H1 (cell line): ENCODE measurements at regions not wholly inside any gene's neighbourhood (a gene's known extent, or its start where the extent isn't known, plus 50 kb on each side); places are given as distances from the start of the nearest gene placed in this dataset.

Experiments
- BACH1 ChIP-seq: IDR thresholded peaks from 2 replicates; pipeline ENCODE4 v1.6.1; 2012; ENCODE audit warnings: low read length, improper control_type of control experiment
- CHD1 ChIP-seq: IDR thresholded peaks from 2 replicates; pipeline ENCODE4 v1.6.1; 2012; ENCODE audit warnings: low read depth, low read length, improper control_type of control experiment
- CREB1 ChIP-seq: IDR thresholded peaks from 2 replicates; pipeline ENCODE4 v1.6.1; 2012; ENCODE audit warnings: inconsistent platforms
- CTBP2 ChIP-seq: IDR thresholded peaks from 2 replicates; pipeline ENCODE4 v1.7.0; 2011; ENCODE audit warnings: borderline replicate concordance, mild to moderate bottlenecking, moderate library complexity, mixed read lengths, low read length; ENCODE audit not compliant: insufficient read depth, insufficient read length
- EGR1 ChIP-seq: IDR thresholded peaks from 2 replicates; pipeline ENCODE4 v1.6.1; 2011; ENCODE audit warnings: low read depth, low read length, borderline replicate concordance
- FOSL1 ChIP-seq: IDR thresholded peaks from 2 replicates; pipeline ENCODE4 v1.6.1; 2011; ENCODE audit warnings: mild to moderate bottlenecking, low read depth, low read length, moderate library complexity; ENCODE audit not compliant: insufficient read depth
- RFX5 ChIP-seq: IDR thresholded peaks from 2 replicates; pipeline ENCODE4 v1.6.1; 2011; ENCODE audit warnings: low read depth, low read length, improper control_type of control experiment, borderline replicate concordance
- RNF2 ChIP-seq: fragments of 200-900, 300-1000 bp; sonication (generic); IDR thresholded peaks from 2 replicates; pipeline ENCODE4 v1.7.1; 2016; ENCODE audit warnings: borderline replicate concordance, low read depth, mild to moderate bottlenecking, antibody characterized with exemption, low read length; ENCODE audit not compliant: poor library complexity, severe bottlenecking; ENCODE audit errors: missing control alignments
- SUZ12 ChIP-seq: fragments of 200-600 bp; sonication (generic); IDR thresholded peaks from 2 replicates; pipeline ENCODE4 v1.6.1; 2012; ENCODE audit warnings: mild to moderate bottlenecking, inconsistent platforms, low read length, moderate library complexity, mixed read lengths
- TBP ChIP-seq: IDR thresholded peaks from 2 replicates; pipeline ENCODE4 v1.6.1; 2011; ENCODE audit warnings: low read depth, low read length, improper control_type of control experiment
- TCF12 ChIP-seq: IDR thresholded peaks from 2 replicates; pipeline ENCODE4 v1.6.1; 2011; ENCODE audit warnings: low read depth, mild to moderate bottlenecking, low read length
- YY1 ChIP-seq: IDR thresholded peaks from 2 replicates; pipeline ENCODE4 v1.6.1; 2011; ENCODE audit warnings: low read depth, mild to moderate bottlenecking, low read length
- TF ChIP-seq, protein P1 (sequence below): fragments of 300-600 bp; sonication (generic); IDR thresholded peaks from 2 replicates; pipeline ENCODE4 v1.7.1; 2012; ENCODE audit warnings: low read length, moderate library complexity, mild to moderate bottlenecking, inconsistent platforms; ENCODE audit not compliant: insufficient replicate concordance

DNA sequence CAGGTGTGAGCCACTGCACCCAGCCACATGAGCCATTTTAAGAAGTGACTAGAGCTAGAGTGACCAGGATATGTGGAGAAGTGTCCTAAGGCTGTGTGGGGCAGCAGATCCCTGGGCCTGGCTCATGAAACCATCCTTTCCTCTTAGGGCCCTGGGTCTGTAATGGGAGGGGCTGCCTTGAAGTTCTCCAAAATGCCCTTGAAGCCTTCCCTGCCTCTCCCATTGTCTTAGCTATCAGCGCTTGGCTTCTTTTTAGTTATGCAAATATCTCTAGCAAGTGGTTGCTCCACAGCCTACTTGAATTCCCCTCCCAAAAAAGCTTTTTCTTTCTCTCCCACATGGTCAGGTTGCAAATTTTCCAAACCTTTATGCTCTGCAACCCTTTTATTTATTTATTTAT is 112.4 kb upstream of the SPATA16 start (continued):
- TF ChIP-seq, protein P1, sequence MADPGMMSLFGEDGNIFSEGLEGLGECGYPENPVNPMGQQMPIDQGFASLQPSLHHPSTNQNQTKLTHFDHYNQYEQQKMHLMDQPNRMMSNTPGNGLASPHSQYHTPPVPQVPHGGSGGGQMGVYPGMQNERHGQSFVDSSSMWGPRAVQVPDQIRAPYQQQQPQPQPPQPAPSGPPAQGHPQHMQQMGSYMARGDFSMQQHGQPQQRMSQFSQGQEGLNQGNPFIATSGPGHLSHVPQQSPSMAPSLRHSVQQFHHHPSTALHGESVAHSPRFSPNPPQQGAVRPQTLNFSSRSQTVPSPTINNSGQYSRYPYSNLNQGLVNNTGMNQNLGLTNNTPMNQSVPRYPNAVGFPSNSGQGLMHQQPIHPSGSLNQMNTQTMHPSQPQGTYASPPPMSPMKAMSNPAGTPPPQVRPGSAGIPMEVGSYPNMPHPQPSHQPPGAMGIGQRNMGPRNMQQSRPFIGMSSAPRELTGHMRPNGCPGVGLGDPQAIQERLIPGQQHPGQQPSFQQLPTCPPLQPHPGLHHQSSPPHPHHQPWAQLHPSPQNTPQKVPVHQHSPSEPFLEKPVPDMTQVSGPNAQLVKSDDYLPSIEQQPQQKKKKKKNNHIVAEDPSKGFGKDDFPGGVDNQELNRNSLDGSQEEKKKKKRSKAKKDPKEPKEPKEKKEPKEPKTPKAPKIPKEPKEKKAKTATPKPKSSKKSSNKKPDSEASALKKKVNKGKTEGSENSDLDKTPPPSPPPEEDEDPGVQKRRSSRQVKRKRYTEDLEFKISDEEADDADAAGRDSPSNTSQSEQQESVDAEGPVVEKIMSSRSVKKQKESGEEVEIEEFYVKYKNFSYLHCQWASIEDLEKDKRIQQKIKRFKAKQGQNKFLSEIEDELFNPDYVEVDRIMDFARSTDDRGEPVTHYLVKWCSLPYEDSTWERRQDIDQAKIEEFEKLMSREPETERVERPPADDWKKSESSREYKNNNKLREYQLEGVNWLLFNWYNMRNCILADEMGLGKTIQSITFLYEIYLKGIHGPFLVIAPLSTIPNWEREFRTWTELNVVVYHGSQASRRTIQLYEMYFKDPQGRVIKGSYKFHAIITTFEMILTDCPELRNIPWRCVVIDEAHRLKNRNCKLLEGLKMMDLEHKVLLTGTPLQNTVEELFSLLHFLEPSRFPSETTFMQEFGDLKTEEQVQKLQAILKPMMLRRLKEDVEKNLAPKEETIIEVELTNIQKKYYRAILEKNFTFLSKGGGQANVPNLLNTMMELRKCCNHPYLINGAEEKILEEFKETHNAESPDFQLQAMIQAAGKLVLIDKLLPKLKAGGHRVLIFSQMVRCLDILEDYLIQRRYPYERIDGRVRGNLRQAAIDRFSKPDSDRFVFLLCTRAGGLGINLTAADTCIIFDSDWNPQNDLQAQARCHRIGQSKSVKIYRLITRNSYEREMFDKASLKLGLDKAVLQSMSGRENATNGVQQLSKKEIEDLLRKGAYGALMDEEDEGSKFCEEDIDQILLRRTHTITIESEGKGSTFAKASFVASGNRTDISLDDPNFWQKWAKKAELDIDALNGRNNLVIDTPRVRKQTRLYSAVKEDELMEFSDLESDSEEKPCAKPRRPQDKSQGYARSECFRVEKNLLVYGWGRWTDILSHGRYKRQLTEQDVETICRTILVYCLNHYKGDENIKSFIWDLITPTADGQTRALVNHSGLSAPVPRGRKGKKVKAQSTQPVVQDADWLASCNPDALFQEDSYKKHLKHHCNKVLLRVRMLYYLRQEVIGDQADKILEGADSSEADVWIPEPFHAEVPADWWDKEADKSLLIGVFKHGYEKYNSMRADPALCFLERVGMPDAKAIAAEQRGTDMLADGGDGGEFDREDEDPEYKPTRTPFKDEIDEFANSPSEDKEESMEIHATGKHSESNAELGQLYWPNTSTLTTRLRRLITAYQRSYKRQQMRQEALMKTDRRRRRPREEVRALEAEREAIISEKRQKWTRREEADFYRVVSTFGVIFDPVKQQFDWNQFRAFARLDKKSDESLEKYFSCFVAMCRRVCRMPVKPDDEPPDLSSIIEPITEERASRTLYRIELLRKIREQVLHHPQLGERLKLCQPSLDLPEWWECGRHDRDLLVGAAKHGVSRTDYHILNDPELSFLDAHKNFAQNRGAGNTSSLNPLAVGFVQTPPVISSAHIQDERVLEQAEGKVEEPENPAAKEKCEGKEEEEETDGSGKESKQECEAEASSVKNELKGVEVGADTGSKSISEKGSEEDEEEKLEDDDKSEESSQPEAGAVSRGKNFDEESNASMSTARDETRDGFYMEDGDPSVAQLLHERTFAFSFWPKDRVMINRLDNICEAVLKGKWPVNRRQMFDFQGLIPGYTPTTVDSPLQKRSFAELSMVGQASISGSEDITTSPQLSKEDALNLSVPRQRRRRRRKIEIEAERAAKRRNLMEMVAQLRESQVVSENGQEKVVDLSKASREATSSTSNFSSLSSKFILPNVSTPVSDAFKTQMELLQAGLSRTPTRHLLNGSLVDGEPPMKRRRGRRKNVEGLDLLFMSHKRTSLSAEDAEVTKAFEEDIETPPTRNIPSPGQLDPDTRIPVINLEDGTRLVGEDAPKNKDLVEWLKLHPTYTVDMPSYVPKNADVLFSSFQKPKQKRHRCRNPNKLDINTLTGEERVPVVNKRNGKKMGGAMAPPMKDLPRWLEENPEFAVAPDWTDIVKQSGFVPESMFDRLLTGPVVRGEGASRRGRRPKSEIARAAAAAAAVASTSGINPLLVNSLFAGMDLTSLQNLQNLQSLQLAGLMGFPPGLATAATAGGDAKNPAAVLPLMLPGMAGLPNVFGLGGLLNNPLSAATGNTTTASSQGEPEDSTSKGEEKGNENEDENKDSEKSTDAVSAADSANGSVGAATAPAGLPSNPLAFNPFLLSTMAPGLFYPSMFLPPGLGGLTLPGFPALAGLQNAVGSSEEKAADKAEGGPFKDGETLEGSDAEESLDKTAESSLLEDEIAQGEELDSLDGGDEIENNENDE = no peak
- TF ChIP-seq TBP (no peak), CREB1 (no peak), CHD1 (no peak), CTBP2 (no peak), TCF12 (no peak), RFX5 (no peak), BACH1 (no peak), FOSL1 (no peak), SUZ12 (no peak), YY1 (no peak), RNF2 (no peak), EGR1 (no peak)
